ENCODE measurements at regions not wholly inside any gene's neighbourhood (a gene's known extent, or its start where the extent isn't known, plus 50 kb on each side); places are given as distances from the start of the nearest gene placed in this dataset.

GRCh38 chr3:95759614-95760301, 1054.6 kb upstream of the EPHA6 start:
- no peaks in the 10 kb centered on the region for H3K79me2 ChIP-seq (ENCODE audit: insufficient read depth, low read length)
- Mint-ChIP-seq H3K9me3 (peaks cover 0 to 9% (median 5%) of the 10 kb centered on the region in 7 donors), H3K27ac (no peak overlapping the region), H3K4me1 (no peaks in the 10 kb centered on the region), H3K36me3 (no peaks in the 10 kb centered on the region), H3K27me3 (ENCODE audit: low read depth in 3 of 3) (no peaks in the 10 kb centered on the region), H3K4me3 (no peak overlapping the region)
- H3K27ac ChIP-seq (ENCODE audit: low read depth in 1 of 2, low read length in 2 of 2), result no peak overlapping the region
- intact Hi-C loops (cut with micrococcal nuclease), result no loop called here
- no peaks in the 10 kb centered on the region for H3K36me3 ChIP-seq (replicated peaks in 1 of 2; ENCODE audit: control insufficient read depth in 1 of 2, insufficient read depth in 2 of 2, low read length in 2 of 2)
- no peaks in the 10 kb centered on the region for H3K27me3 ChIP-seq (ENCODE audit: control insufficient read depth in 2 of 2, insufficient read depth in 2 of 2, low read length in 2 of 2)
- H3K4me2 ChIP-seq (replicated peaks; ENCODE audit: extremely low read depth, low read length, poor library complexity, severe bottlenecking), result no peak overlapping the region
- H3K9ac ChIP-seq (ENCODE audit: insufficient read depth, low read length, poor library complexity, severe bottlenecking), result no peak overlapping the region
- no peak overlapping the region for H2AFZ ChIP-seq (ENCODE audit: insufficient read depth, low read depth, low read length, poor library complexity, severe bottlenecking)
- WGBS (ENCODE audit: insufficient coverage), result 90% methylated on average over 4 of the region's 6 CpGs
- no peaks in the 10 kb centered on the region for H3K4me1 ChIP-seq (ENCODE audit: control insufficient read depth in 1 of 2, insufficient read depth in 2 of 2, low read length in 2 of 2)
- H4K20me1 ChIP-seq (ENCODE audit: insufficient read depth, low read length), result no peaks in the 10 kb centered on the region
- H3K4me3 ChIP-seq (replicated peaks in 1 of 3; ENCODE audit: low read depth in 2 of 3, low read length in 3 of 3), result no peak overlapping the region
- no peak for TF ChIP-seq CTCF (IDR thresholded peaks at IDR 0.05)
- peaks cover 15% of the 10 kb centered on the region in 2 donors for H3K9me3 ChIP-seq (replicated peaks in 1 of 2; ENCODE audit: control insufficient read depth in 1 of 2, insufficient read depth in 1 of 2, low read length in 2 of 2)
- no peak for DNase-seq

GRCh38 chr3:95775486-95776094, 1038.8 kb upstream of the EPHA6 start:
- no peak for DNase-seq
- no peaks in the 10 kb centered on the region for H4K20me1 ChIP-seq (ENCODE audit: insufficient read depth, low read length)
- H3K27ac ChIP-seq (ENCODE audit: low read depth in 1 of 2, low read length in 2 of 2), result no peak overlapping the region
- no peak overlapping the region for H3K4me3 Mint-ChIP-seq
- no peaks in the 10 kb centered on the region for H3K79me2 ChIP-seq (ENCODE audit: insufficient read depth, low read length)
- H3K36me3 Mint-ChIP-seq, result no peaks in the 10 kb centered on the region
- intact Hi-C loops (cut with micrococcal nuclease), result no loop called here
- H3K4me3 ChIP-seq (replicated peaks in 1 of 3; ENCODE audit: low read depth in 2 of 3, low read length in 3 of 3), result no peak overlapping the region
- no peak overlapping the region for H3K4me2 ChIP-seq (replicated peaks; ENCODE audit: extremely low read depth, low read length, poor library complexity, severe bottlenecking)
- no peak overlapping the region for H2AFZ ChIP-seq (ENCODE audit: insufficient read depth, low read depth, low read length, poor library complexity, severe bottlenecking)
- H3K36me3 ChIP-seq (replicated peaks in 1 of 2; ENCODE audit: control insufficient read depth in 1 of 2, insufficient read depth in 2 of 2, low read length in 2 of 2), result no peaks in the 10 kb centered on the region
- H3K9me3 ChIP-seq (replicated peaks in 1 of 2; ENCODE audit: control insufficient read depth in 1 of 2, insufficient read depth in 1 of 2, low read length in 2 of 2), result peaks cover 8 to 14% of the 10 kb centered on the region in 2 donors
- H3K27me3 ChIP-seq (ENCODE audit: control insufficient read depth in 2 of 2, insufficient read depth in 2 of 2, low read length in 2 of 2), result no peaks in the 10 kb centered on the region
- 89% methylated on average over 4 of the region's 5 CpGs for WGBS (ENCODE audit: insufficient coverage)
- H3K27ac Mint-ChIP-seq, result no peak overlapping the region
- H3K27me3 Mint-ChIP-seq (ENCODE audit: low read depth in 3 of 3), result no peaks in the 10 kb centered on the region
- H3K4me1 Mint-ChIP-seq, result no peaks in the 10 kb centered on the region
- H3K9ac ChIP-seq (ENCODE audit: insufficient read depth, low read length, poor library complexity, severe bottlenecking), result no peak overlapping the region
- H3K4me1 ChIP-seq (ENCODE audit: control insufficient read depth in 1 of 2, insufficient read depth in 2 of 2, low read length in 2 of 2), result no peaks in the 10 kb centered on the region
- peaks cover 6 to 14% (median 7%) of the 10 kb centered on the region in 7 donors for H3K9me3 Mint-ChIP-seq
- no peak for TF ChIP-seq CTCF (IDR thresholded peaks at IDR 0.05)

Data from CD14-positive monocyte (primary cell).